HEK293 (cell line): ENCODE measurements at regions not wholly inside any gene's neighbourhood (a gene's known extent, or its start where the extent isn't known, plus 50 kb on each side); places are given as distances from the start of the nearest gene placed in this dataset.

Experiments
- CTCF ChIA-PET: fragments of 350-600 bp; formaldehyde crosslinking; extraction: SDS; loops from one replicate; lab custom pipeline; 2021; ENCODE audit warnings: antibody characterized with exemption; lab: Yijun Ruan, JAX
- POLR2A ChIA-PET: fragments of 300-600 bp; formaldehyde crosslinking; extraction: SDS; loops from one replicate; lab custom pipeline; 2020; ENCODE audit warnings: antibody characterized with exemption, inconsistent platforms; lab: Yijun Ruan, JAX
- H3K27ac ChIP-seq: fragments of 200-500 bp; sonication (Bioruptor generic); 2 replicates; pipeline ENCODE4 v1.5.1; 2014; ENCODE audit warnings: low read depth, low read length, control low read depth, inconsistent platforms; ENCODE audit errors: extremely low read depth
- H3K36me3 ChIP-seq, 2 experiments: fragments of 200-500 bp in 1 of 2; sonication (Bioruptor generic) in 1 of 2; 1 replicate in 1 of 2; 2 replicates in 1 of 2; pipeline ENCODE4 v1.5.1; 2014 to 2017; ENCODE audit warnings: inconsistent platforms in 2 of 2, low read length in 2 of 2; ENCODE audit not compliant: control insufficient read depth in 2 of 2, insufficient read depth in 1 of 2
- H3K4me1 ChIP-seq: fragments of 200-500 bp; sonication (Bioruptor generic); 2 replicates; pipeline ENCODE4 v1.5.1; 2014; ENCODE audit warnings: mild to moderate bottlenecking, low read length, inconsistent platforms; ENCODE audit not compliant: control insufficient read depth, insufficient read depth
- H3K4me3 ChIP-seq: 2 replicates; pipeline ENCODE4 v1.5.1; 2011; ENCODE audit warnings: low read depth, mild to moderate bottlenecking, control low read depth, low read length, moderate library complexity
- H3K9me3 ChIP-seq: fragments of 200-500 bp; sonication (Bioruptor generic); 2 replicates; pipeline ENCODE4 v1.5.1; 2014; ENCODE audit warnings: low read depth, low read length, inconsistent platforms; ENCODE audit not compliant: control insufficient read depth, insufficient read depth
- FEZF1 ChIP-seq: fragments of 450-650 bp; formaldehyde crosslinking; IDR thresholded peaks from 2 replicates; pipeline ENCODE4 v1.5.1; 2016; ENCODE audit warnings: missing biosample characterization, missing genetic modification characterization
- KLF1 ChIP-seq: fragments of 450-650 bp; formaldehyde crosslinking; IDR thresholded peaks from 2 replicates; pipeline ENCODE4 v1.5.1; 2016; ENCODE audit warnings: missing biosample characterization, missing genetic modification characterization
- PRDM1 ChIP-seq: fragments of 450-650 bp; formaldehyde crosslinking; IDR thresholded peaks from 2 replicates; pipeline ENCODE4; 2016; ENCODE audit warnings: missing biosample characterization, missing genetic modification characterization
- REPIN1 ChIP-seq: fragments of 450-650 bp; formaldehyde crosslinking; IDR thresholded peaks from 2 replicates; pipeline ENCODE4 v1.5.1; 2017; ENCODE audit warnings: missing biosample characterization, missing genetic modification characterization, low read depth
- ZEB2 ChIP-seq: fragments of 450-650 bp; formaldehyde crosslinking; IDR thresholded peaks from 2 replicates; pipeline ENCODE4 v1.5.1; 2016; ENCODE audit warnings: missing biosample characterization, missing genetic modification characterization
- ZNF138 ChIP-seq: fragments of 450-650 bp; formaldehyde crosslinking; IDR thresholded peaks from 2 replicates; pipeline ENCODE4 v1.5.1; 2016; ENCODE audit warnings: missing biosample characterization, missing genetic modification characterization, borderline replicate concordance
- ZNF169 ChIP-seq: fragments of 450-650 bp; formaldehyde crosslinking; IDR thresholded peaks from 2 replicates; pipeline ENCODE4 v1.5.1; 2016; ENCODE audit warnings: missing biosample characterization, missing genetic modification characterization
- ZNF175 ChIP-seq: fragments of 450-650 bp; formaldehyde crosslinking; IDR thresholded peaks from 2 replicates; pipeline ENCODE4 v1.5.1; 2016; ENCODE audit warnings: missing biosample characterization, missing genetic modification characterization
- ZNF211 ChIP-seq: fragments of 450-650 bp; formaldehyde crosslinking; IDR thresholded peaks from 2 replicates; pipeline ENCODE4 v1.5.1; 2016; ENCODE audit warnings: low read depth, missing biosample characterization, missing genetic modification characterization
- ZNF274 ChIP-seq, 2 experiments: fragments of 200-500 bp in 1 of 2; fragments of 450-650 bp in 1 of 2; sonication (Bioruptor generic) in 1 of 2; formaldehyde crosslinking in 1 of 2; IDR thresholded peaks; 2 replicates each; pipeline versions ENCODE4 v1.5.1 to v1.6.1; 2014 to 2016; ENCODE audit warnings: borderline replicate concordance in 1 of 2, inconsistent platforms in 1 of 2, low read length in 1 of 2, missing biosample characterization in 1 of 2, missing genetic modification characterization in 1 of 2
- ZNF366 ChIP-seq: fragments of 450-650 bp; formaldehyde crosslinking; conservative IDR thresholded peaks from 2 replicates; pipeline ENCODE4 v1.5.1; 2016; ENCODE audit warnings: missing biosample characterization, missing genetic modification characterization
- ZNF391 ChIP-seq: fragments of 450-650 bp; formaldehyde crosslinking; IDR thresholded peaks from 2 replicates; pipeline ENCODE4 v1.5.1; 2016; ENCODE audit warnings: low read depth, missing biosample characterization, missing genetic modification characterization, borderline replicate concordance
- ZNF530 ChIP-seq: fragments of 450-650 bp; formaldehyde crosslinking; IDR thresholded peaks from 2 replicates; pipeline ENCODE4 v1.5.1; 2016; ENCODE audit warnings: low read depth, missing biosample characterization, missing genetic modification characterization
- ZNF560 ChIP-seq: fragments of 450-650 bp; formaldehyde crosslinking; IDR thresholded peaks from 2 replicates; pipeline ENCODE4 v1.5.1; 2017; ENCODE audit warnings: missing biosample characterization, missing genetic modification characterization, borderline replicate concordance
- ZNF654 ChIP-seq: fragments of 450-650 bp; formaldehyde crosslinking; IDR thresholded peaks from 2 replicates; pipeline ENCODE4 v1.5.1; 2016; ENCODE audit warnings: low read depth, missing biosample characterization, missing genetic modification characterization
- ZNF830 ChIP-seq: fragments of 450-650 bp; IDR thresholded peaks from 2 replicates; pipeline ENCODE4 v1.5.0; 2018; ENCODE audit warnings: missing biosample characterization, missing genetic modification characterization, low read depth, mild to moderate bottlenecking, moderate library complexity
- TF ChIP-seq, protein P1 (sequence below): fragments of 450-650 bp; formaldehyde crosslinking; IDR thresholded peaks from 2 replicates; pipeline ENCODE4 v1.5.1; 2017; ENCODE audit warnings: missing biosample characterization, missing genetic modification characterization
- TF ChIP-seq, protein P2 (sequence below): fragments of 450-650 bp; formaldehyde crosslinking; IDR thresholded peaks from 2 replicates; pipeline ENCODE4 v1.5.1; 2016; ENCODE audit warnings: missing biosample characterization, missing genetic modification characterization, borderline replicate concordance

DNA sequence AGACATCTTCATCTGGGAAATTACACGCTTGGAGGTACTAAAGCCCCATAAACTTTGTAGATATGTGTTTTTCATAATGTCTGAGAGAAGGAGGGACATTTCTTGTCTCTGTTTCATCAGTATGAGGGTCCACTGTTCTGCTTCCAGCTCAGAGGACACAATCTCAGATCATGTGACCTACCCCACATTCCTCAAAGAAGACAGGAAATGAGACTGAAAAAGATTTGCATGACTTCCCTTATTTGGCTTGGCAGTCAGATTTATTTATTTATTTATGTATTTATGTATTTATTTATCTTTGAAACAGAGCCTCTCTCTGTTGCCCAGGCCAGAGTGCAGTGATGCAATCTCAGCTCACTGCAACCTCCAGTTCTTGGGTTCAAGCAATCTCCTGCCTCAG is 463.7 kb upstream of the RGPD4 start (continued):
- TF ChIP-seq FEZF1 (tag by site-specific recombination) = no peak

DNA sequence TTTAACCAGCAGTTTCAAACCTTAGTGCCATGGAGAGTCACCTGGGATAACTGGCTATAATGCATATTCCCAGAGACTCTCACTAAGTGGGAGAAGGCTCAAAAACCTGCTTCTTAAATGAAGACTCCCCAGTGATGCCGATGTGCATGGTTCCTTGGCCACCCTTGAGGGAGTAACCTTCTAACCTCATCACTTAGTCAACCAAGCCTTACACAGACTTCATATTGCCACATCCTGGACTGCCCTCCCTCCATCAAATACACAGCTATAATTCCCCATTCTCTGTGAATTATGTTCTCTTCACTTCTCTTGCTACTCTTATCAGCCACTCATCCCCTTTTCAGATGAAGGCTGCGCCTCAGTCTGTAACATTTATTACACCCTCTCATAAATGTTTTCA is 462.9 kb upstream of the RGPD4 start:
- Histone ChIP-seq H3K9me3 (no peaks in the 10 kb centered on the region), H3K4me1 (no peaks in the 10 kb centered on the region), H3K27ac (no peak overlapping the region), H3K4me3 (no peak overlapping the region), H3K36me3 (no peaks in the 10 kb centered on the region)
- TF ChIP-seq ZNF830 (tag by site-specific recombination) (no peak), ZNF175 (no peak), PRDM1 (no peak), ZNF654 (tag by site-specific recombination) (no peak), ZNF169 (no peak)
- TF ChIP-seq, protein P1, sequence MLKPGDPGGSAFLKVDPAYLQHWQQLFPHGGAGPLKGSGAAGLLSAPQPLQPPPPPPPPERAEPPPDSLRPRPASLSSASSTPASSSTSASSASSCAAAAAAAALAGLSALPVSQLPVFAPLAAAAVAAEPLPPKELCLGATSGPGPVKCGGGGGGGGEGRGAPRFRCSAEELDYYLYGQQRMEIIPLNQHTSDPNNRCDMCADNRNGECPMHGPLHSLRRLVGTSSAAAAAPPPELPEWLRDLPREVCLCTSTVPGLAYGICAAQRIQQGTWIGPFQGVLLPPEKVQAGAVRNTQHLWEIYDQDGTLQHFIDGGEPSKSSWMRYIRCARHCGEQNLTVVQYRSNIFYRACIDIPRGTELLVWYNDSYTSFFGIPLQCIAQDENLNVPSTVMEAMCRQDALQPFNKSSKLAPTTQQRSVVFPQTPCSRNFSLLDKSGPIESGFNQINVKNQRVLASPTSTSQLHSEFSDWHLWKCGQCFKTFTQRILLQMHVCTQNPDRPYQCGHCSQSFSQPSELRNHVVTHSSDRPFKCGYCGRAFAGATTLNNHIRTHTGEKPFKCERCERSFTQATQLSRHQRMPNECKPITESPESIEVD (tag by site-specific recombination) = no peak
- ChIA-PET CTCF (no interaction called here), POLR2A (no interaction called here)

DNA sequence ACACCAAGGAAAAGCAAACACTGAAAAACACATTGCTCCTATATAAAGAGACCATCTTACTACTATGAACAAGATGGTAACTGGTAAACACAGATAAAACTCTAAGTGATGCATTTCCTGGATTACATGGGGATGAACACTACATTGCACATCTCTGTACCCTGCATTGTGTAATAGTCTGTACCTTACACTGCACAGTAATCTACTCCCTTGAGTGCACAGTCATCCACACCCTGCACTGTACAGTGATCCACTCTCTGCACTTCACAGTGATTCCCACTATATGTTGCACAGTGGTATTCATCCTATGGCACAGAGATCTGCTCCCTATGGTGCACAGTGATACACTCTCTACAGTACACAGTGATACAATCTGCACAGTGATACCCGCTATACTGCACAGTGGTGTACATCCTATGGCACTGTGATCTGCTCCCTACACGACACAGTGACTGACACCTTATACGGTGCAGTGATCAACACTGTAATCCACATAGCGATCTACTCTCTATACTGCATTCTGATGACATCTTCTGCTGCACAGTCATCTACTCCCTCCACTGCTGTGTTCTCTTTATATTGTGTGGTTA is 462.2 kb upstream of the RGPD4 start:
- ChIA-PET POLR2A (no interaction called here), CTCF (no interaction called here)
- Histone ChIP-seq H3K4me1 (no peaks in the 10 kb centered on the region), H3K4me3 (no peak overlapping the region), H3K27ac (no peak overlapping the region), H3K9me3 (no peaks in the 10 kb centered on the region), H3K36me3 (no peaks in the 10 kb centered on the region)
- no peak for TF ChIP-seq ZNF530
- no peak for TF ChIP-seq ZNF211 (tag by site-specific recombination)
- no peak for TF ChIP-seq ZNF169
- no peak for TF ChIP-seq REPIN1 (tag by site-specific recombination)
- no peak for TF ChIP-seq ZNF274 (IDR thresholded peaks at IDR 0.05; ENCODE audit: low read length)
- TF ChIP-seq ZNF274 (tag by site-specific recombination; IDR thresholded peaks at IDR 0.05; ENCODE audit: borderline replicate concordance) = no peak

DNA sequence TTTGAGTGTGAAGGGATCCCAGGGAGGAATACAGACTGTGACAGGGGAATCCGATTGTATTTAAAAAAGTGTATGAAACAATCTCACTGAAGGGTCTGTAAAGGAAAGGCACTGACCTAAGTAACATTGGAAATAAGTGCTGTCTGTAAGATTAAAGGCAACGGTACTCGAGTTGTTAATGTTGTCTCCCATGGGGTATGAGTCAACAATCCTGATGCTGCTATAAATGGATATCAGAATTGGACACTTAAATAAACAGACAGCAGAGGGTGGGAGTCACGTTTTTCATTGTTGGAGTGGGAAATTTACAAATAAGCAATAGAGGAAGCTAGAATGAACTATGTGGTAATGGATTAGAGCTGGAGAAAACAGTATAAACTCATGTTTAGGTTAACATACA is 452.4 kb upstream of the RGPD4 start:
- no peaks in the 10 kb centered on the region for H3K36me3 ChIP-seq
- no peak overlapping the region for H3K4me3 ChIP-seq
- no peak overlapping the region for H3K27ac ChIP-seq
- POLR2A ChIA-PET = no interaction called here
- H3K9me3 ChIP-seq = no peaks in the 10 kb centered on the region
- H3K4me1 ChIP-seq = no peaks in the 10 kb centered on the region
- CTCF ChIA-PET = interaction anchor here (0.6 kb wide), 1 partner anchor 90 kb away, joined by 3 read pairs; no protein-coding TSS in a partner anchor
- no peak for TF ChIP-seq ZNF391 (tag by site-specific recombination)
- no peak for TF ChIP-seq ZNF366
- no peak for TF ChIP-seq ZNF138 (tag by site-specific recombination)
- no peak for TF ChIP-seq ZEB2 (tag by site-specific recombination)
- TF ChIP-seq ZNF560 = no peak
- TF ChIP-seq, protein P2, sequence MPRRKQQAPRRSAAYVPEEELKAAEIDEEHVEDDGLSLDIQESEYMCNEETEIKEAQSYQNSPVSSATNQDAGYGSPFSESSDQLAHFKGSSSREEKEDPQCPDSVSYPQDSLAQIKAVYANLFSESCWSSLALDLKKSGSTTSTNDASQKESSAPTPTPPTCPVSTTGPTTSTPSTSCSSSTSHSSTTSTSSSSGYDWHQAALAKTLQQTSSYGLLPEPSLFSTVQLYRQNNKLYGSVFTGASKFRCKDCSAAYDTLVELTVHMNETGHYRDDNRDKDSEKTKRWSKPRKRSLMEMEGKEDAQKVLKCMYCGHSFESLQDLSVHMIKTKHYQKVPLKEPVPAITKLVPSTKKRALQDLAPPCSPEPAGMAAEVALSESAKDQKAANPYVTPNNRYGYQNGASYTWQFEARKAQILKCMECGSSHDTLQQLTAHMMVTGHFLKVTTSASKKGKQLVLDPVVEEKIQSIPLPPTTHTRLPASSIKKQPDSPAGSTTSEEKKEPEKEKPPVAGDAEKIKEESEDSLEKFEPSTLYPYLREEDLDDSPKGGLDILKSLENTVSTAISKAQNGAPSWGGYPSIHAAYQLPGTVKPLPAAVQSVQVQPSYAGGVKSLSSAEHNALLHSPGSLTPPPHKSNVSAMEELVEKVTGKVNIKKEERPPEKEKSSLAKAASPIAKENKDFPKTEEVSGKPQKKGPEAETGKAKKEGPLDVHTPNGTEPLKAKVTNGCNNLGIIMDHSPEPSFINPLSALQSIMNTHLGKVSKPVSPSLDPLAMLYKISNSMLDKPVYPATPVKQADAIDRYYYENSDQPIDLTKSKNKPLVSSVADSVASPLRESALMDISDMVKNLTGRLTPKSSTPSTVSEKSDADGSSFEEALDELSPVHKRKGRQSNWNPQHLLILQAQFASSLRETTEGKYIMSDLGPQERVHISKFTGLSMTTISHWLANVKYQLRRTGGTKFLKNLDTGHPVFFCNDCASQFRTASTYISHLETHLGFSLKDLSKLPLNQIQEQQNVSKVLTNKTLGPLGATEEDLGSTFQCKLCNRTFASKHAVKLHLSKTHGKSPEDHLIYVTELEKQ (tag by site-specific recombination) = no peak
- TF ChIP-seq KLF1 (tag by site-specific recombination) = no peak
- no peak for TF ChIP-seq ZNF654 (tag by site-specific recombination)
